Vagina (tissue), 2 donors: ENCODE measurements at regions not wholly inside any gene's neighbourhood (a gene's known extent, or its start where the extent isn't known, plus 50 kb on each side); places are given as distances from the start of the nearest gene placed in this dataset. TPM values are rescaled to one million over a fixed set of nuclear protein-coding genes. Genes with fewer than 3 reads are reported as not detected.

Experiments
- DNase-seq, 2 donors: peaks; one replicate each; pipeline ENCODE4 v3.0.0-alpha.2; 2017; ENCODE audit errors: extremely low spot score in 2 of 2
- H3K27ac ChIP-seq: fragments of 200-600 bp; sonication (generic); one replicate; pipeline ENCODE4 v1.5.1; 2019
- H3K27me3 ChIP-seq: fragments of 200-600 bp; sonication (generic); one replicate; pipeline ENCODE4 v1.5.1; 2019
- H3K36me3 ChIP-seq, 2 donors: fragments of 200-600 bp; sonication (generic); one replicate each; pipeline ENCODE4 v1.5.1; 2017 to 2019
- H3K4me1 ChIP-seq: fragments of 200-600 bp; sonication (generic); one replicate; pipeline ENCODE4 v1.5.1; 2019
- H3K4me3 ChIP-seq, 2 donors: fragments of 200-600 bp; sonication (generic); 1 replicate in 1 of 2; 2 replicates in 1 of 2; pipeline ENCODE4 v1.5.1; 2016 to 2019
- H3K9me3 ChIP-seq: fragments of 200-600 bp; sonication (generic); one replicate; pipeline ENCODE4 v1.5.1; 2019
- POLR2A ChIP-seq, 2 donors: fragments of 450-650 bp; IDR thresholded peaks; one replicate each; pipeline ENCODE4 v1.6.1; 2017; ENCODE audit warnings: antibody characterized with exemption in 2 of 2, mild to moderate bottlenecking in 2 of 2, moderate library complexity in 2 of 2
- POLR2AphosphoS5 ChIP-seq, 2 donors: sonication (generic); formaldehyde crosslinking; IDR thresholded peaks; one replicate each; pipeline ENCODE4 v1.9.0; 2017; ENCODE audit warnings: antibody characterized with exemption in 2 of 2, mild to moderate bottlenecking in 2 of 2, low read depth in 1 of 2; ENCODE audit not compliant: insufficient read depth in 1 of 2
- intact Hi-C: fragments of 100-400 bp; cut with DNase I; formaldehyde crosslinking; loops from one replicate; pipeline ENCODE4 v1.15.1; 2023
- small RNA-seq: library from RNA; depleted of rRNA; stranded (forward); fragments of <200 nt; gene quantifications from one replicate; pipeline ENCODE3, GENCODE V24; 2016
- TF ChIP-seq, protein P1 (sequence below), 3 experiments: fragments of 450-650 bp in 2 of 3; fragments of 200-600 bp in 1 of 3; sonication (generic) in 1 of 3; IDR thresholded peaks; one replicate each; pipeline ENCODE4 v1.5.1; 2017 to 2019; ENCODE audit warnings: antibody characterized with exemption in 3 of 3, mild to moderate bottlenecking in 2 of 3, moderate library complexity in 2 of 3

DNA sequence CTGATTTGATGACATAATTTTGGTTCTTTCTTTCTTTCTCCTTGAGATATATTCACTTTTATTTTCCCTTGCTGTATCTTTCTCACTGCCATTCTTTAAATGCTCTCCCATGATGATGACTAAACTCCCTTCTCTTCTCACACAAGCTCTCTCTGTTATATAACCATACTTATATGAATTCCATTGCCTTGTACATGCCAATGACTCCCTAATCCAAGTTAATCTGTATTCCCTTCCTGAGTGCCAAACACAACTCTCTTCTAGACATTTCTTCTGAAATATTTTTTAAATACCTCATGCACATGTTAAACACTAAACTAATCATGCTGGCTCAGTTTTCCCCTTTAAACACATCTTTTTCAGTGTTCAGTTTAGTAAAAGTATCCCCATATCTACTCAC, 62.2 kb upstream of the ST8SIA4 start:
- H3K4me1 ChIP-seq, result no peaks in the 10 kb centered on the region

More for the DNA sequence above, 62.2 kb upstream of the ST8SIA4 start:
- no peaks in the 10 kb centered on the region for H3K27me3 ChIP-seq
- DNase-seq, result no peak
- intact Hi-C loops, result no loop called here
- H3K4me3 ChIP-seq, result no peak overlapping the region
- no peaks in the 10 kb centered on the region for H3K36me3 ChIP-seq
- no peaks in the 10 kb centered on the region for H3K9me3 ChIP-seq
- no peak overlapping the region for H3K27ac ChIP-seq
- no peak for TF ChIP-seq POLR2A (IDR thresholded peaks at IDR 0.05)
- TF ChIP-seq, protein P1, sequence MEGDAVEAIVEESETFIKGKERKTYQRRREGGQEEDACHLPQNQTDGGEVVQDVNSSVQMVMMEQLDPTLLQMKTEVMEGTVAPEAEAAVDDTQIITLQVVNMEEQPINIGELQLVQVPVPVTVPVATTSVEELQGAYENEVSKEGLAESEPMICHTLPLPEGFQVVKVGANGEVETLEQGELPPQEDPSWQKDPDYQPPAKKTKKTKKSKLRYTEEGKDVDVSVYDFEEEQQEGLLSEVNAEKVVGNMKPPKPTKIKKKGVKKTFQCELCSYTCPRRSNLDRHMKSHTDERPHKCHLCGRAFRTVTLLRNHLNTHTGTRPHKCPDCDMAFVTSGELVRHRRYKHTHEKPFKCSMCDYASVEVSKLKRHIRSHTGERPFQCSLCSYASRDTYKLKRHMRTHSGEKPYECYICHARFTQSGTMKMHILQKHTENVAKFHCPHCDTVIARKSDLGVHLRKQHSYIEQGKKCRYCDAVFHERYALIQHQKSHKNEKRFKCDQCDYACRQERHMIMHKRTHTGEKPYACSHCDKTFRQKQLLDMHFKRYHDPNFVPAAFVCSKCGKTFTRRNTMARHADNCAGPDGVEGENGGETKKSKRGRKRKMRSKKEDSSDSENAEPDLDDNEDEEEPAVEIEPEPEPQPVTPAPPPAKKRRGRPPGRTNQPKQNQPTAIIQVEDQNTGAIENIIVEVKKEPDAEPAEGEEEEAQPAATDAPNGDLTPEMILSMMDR (IDR thresholded peaks at IDR 0.05), result no peak
- TF ChIP-seq POLR2AphosphoS5 (IDR thresholded peaks at IDR 0.05; ENCODE audit: insufficient read depth in 1 of 2, low read depth in 1 of 2), result no peak

Small RNA genes in the stretch of these regions (small RNA-seq; reads per million reads assigned to genes)
- gene RN7SL802P, result not detected
- gene RNA5SP188, result not detected
